NCI-H1048 (cell line): ENCODE measurements at regions not wholly inside any gene's neighbourhood (a gene's known extent, or its start where the extent isn't known, plus 50 kb on each side); places are given as distances from the start of the nearest gene placed in this dataset.

Source experiments
- DNase-seq: peaks from one replicate; lab custom pipeline; 2025; lab: John Stamatoyannopoulos, UW

DNA sequence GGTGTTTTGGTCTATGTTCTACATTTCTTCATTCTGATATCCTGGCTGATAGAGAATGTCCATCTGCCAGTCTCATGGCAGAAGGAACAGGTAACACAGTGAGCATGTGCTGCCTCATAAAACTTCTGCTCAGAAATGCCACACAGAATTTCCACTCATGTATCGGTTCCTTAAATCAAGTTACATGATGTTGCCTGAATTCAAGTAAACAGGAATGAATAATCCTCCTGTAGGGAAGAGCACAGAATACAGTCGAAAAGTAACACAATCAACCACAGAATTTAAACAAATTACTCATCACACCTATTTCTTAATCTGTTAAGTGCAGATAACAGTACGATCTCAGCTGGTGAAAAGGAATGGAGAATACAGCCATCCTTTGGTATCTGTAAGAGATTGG, 74.7 kb downstream of the FAM217A start:
- no peak for DNase-seq

DNA sequence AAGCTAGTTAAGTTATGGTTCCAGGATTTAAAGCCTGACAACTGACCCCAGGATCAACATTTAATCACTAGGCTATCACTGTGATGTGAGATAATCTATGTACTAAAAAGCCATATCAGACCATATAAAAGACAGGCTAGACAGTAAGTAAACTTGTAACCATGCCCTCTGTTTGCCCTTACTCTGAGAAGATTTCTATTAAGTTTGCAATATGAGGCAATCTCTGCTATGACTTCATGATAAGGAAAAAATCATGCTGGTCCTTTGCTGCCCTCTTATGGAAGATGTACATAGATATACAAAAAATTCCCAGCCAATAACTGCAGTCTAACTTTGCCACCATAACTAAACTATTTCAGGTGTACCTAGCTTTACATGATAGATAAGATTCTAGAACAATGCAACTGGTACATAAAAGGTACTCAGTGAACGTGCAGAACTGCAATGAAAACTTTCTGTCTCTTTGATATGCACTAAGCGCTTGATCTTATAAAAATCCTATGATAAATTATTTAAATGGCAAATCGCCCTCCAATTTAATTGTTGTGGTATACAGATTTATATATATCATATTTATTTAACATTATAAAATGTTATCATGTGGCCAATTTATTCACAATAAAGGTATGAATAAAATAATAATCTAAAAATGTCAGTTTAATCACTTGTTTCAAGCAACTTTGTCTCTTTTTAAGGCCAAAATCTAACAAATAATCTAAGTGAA, 70.5 kb downstream of the FAM217A start:
- DNase-seq: no peak

DNA sequence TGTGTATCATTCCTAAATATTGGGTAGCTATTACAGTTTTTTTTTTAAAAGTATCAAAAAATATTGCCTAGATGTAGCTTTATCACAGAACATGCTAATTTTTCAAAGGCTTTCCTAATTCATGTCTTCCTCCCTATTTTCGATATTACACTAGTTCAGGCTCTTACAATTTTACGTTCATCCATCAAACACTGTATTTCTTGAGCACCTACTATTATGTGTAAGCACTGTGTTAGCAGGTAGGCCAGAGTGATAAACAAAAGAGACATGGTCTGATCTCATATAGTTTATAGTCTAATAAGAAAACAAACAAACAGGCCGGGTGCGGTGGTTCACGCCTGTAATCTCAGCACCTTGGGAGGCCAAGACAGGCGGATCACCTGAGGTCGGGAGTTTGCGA, 69.5 kb downstream of the FAM217A start:
- no peak for DNase-seq

DNA sequence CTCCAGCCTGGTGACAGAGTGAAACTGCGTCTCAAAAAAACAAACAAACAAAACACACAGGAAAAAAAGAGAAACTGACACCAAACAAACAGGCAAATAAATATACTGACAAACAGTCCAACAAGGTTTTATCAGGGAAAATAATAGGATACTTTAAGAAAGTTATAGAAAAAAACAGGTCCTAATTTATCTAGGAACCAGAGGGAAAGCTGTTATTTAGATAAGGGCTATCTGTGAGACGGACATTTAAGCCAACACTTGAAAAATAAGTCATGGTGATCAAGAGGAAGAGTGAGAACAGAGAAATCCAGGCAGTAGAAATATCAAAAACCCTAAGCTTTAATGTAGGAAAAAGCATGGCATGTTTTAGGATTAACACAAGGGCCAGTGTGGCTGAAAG, 68.9 kb downstream of the FAM217A start:
- no peak for DNase-seq

DNA sequence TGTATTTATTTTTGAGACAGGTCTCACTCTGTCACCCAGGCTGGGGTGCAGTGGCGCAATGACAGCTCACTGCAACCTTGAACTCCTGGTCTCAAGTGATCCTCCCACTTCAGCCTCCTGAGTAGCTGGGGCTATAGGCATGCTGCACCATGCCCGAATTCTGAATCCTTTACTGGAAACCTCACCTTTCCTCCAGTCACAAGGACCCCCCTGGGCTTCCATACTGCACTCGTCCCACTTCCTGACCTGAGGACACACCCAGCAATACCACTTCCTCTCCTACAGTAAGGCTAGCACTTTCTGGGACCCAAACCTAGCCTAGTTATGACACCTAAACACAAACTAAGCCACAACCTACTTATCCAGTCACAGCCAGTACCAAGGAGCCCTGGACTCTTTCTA, 68.2 kb downstream of the FAM217A start:
- no peak for DNase-seq

DNA sequence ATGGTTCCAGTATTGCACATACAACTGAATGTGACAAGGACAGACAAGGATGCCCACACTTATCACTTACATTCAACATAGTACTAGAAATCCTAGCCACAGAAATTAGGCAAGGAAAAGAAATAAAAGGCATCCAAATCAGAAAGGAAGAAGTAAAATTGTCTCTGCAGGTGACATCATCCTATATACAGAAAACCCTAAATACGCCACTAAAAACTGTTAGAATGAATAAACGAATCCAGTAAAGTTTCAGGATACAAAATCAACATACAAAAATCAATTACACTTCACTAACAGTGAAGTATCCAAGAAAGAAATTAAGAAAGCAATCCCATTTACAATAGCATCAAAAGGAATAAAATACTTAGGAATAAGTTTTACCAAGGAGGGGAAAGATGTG, 66.1 kb downstream of the FAM217A start:
- no peak for DNase-seq

DNA sequence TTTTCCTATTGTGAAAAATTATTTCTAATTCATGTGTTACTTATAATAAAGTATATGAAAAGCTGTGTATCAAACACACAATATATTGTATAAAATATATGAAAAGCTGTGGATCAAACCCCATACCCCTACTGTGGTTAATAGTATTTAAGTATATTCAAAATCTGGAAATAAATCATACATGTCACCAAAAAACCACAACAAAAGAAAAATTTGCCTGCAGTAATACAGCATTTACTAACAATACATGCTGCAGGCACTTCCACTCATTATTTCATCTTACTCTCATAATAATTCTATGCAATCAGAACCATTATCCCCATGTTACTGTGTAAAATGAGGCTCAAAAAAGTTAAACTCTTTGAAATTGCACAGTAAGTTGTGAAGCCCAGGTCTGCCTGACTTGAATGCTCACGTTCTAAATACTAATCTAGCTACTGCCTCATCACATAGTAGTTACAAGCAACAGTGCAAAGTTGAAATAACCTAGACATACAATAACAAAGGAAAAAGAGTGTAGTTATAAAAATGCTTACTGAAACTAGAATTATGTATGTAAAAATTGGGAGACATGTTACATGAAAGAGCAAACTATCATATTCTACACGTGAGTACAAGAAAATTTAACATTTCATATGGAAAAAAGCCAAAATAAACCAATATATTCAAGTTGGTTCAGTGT, 61.7 kb downstream of the FAM217A start:
- no peak for DNase-seq

DNA sequence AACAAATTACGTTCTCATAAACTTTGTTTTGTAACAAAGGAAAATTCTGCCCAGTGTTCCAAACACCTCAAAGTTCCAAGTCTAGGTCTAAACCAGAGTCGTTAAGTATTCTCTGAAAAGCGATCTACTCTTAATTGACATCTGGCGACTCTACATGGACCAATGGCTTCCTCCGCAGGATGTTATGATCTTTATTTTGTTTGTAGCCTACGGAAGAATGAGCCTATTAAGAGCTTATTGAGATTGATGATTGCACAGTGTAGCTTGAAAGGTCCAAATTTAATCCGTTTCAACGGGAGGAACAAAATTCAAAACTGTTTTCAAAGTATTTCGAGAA, 61.1 kb downstream of the FAM217A start:
- DNase-seq: peak; percentile 14

DNA sequence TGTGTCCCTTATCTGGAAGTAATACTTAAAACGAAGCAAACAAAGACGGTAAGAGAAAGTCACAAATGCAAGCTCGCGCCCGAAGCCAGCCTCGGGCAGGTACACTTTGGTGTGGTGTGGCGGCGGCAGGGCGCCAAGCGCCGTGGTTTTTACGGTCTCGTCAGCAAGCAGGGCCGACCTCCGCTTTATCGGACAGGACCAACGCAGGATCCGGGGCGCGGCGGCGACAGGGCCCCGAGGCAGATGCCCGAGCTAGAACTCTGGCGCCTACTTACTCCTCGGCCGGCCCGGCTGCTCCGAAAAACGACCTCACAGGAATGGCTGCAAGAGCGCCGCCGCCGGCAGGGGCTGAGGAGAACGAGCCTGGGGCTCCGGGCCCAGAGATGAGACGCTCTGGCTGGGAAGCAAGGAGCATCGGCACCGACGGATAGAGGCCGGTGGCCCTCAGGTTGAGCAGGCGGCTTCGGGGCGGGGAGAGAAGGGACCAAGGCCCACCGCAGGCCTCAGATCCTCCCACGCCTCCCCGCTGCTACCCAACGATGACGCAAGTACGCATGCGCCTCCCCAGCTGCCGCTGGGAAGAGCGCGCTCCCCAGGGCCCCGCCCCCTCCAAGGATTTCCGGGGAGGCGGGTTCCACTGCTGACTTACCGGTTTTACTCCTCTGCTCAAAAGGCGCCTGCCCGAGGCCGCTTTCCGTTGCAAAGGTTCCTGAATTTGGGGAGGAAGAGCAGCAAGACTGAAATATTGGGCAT, 60.6 kb downstream of the FAM217A start:
- peak; percentile 91 for DNase-seq
